ENCODE measurements at regions not wholly inside any gene's neighbourhood (a gene's known extent, or its start where the extent isn't known, plus 50 kb on each side); places are given as distances from the start of the nearest gene placed in this dataset.

- no peak for DNase-seq
Measured at GRCh38 chr9:129336601-129337331, 158.7 kb upstream of the IER5L start.

GRCh38 chr9:129336130-129336528 is 158.1 kb upstream of the IER5L start:
- DNase-seq, result no peak

- DNase-seq, result no peak
Measured at GRCh38 chr9:129335464-129336129, 157.5 kb upstream of the IER5L start.

GRCh38 chr9:129334105-129334935 is 156.3 kb upstream of the IER5L start:
- no peak for DNase-seq

GRCh38 chr9:129333617-129334104 is 155.6 kb upstream of the IER5L start:
- DNase-seq, result no peak

- no peak for DNase-seq
Measured at GRCh38 chr9:129332581-129332980, 154.5 kb upstream of the IER5L start.

- no peak for DNase-seq
Measured at GRCh38 chr9:129331772-129332500, 153.9 kb upstream of the IER5L start.

- no peak for DNase-seq
Measured at GRCh38 chr9:129331493-129331765, 153.4 kb upstream of the IER5L start.

- DNase-seq, result no peak
Measured at GRCh38 chr9:129330711-129331492, 152.8 kb upstream of the IER5L start.

- DNase-seq, result no peak
Measured at GRCh38 chr9:129328355-129329042, 150.4 kb upstream of the IER5L start.

GRCh38 chr9:129327552-129328328 is 149.7 kb upstream of the IER5L start:
- DNase-seq, result no peak

- no peak for DNase-seq
Measured at GRCh38 chr9:129326061-129327005, 148.3 kb upstream of the IER5L start.

GRCh38 chr9:129324808-129325502 is 146.9 kb upstream of the IER5L start:
- no peak for DNase-seq

- no peak for DNase-seq
Measured at GRCh38 chr9:129323999-129324553, 146.0 kb upstream of the IER5L start.

- DNase-seq, result no peak
Measured at GRCh38 chr9:129323376-129323998, 145.4 kb upstream of the IER5L start.

GRCh38 chr9:129322641-129323375 is 144.7 kb upstream of the IER5L start:
- no peak for DNase-seq

- no peak for DNase-seq
Measured at GRCh38 chr9:129322022-129322621, 144.1 kb upstream of the IER5L start.
